ENCODE measurements at regions not wholly inside any gene's neighbourhood (a gene's known extent, or its start where the extent isn't known, plus 50 kb on each side); places are given as distances from the start of the nearest gene placed in this dataset.

GRCh38 chr7:376306-377079 is 86.5 kb downstream of the FOXL3 start:
- Histone ChIP-seq H3K27ac (no peak overlapping the region), H3K9ac (ENCODE audit: insufficient read length) (no peak overlapping the region), H3K36me3 (ENCODE audit: insufficient read depth, low read length) (no peaks in the 10 kb centered on the region), H3K4me3 (no peak overlapping the region), H3K9me3 (ENCODE audit: low read depth, low read length) (no peaks in the 10 kb centered on the region)
- no peak for TF ChIP-seq FOXP2 (optimal IDR thresholded peaks at IDR 0.05; ENCODE audit: control extremely low read depth, extremely low read length, insufficient read depth)
- TF ChIP-seq EZH2 (IDR thresholded peaks at IDR 0.05) = no peak
- TF ChIP-seq POLR2AphosphoS5 (IDR thresholded peaks at IDR 0.05; ENCODE audit: borderline replicate concordance, low read depth, low read length) = no peak
- DNase-seq (ENCODE audit: low read depth, low spot score) = no peak

DNA sequence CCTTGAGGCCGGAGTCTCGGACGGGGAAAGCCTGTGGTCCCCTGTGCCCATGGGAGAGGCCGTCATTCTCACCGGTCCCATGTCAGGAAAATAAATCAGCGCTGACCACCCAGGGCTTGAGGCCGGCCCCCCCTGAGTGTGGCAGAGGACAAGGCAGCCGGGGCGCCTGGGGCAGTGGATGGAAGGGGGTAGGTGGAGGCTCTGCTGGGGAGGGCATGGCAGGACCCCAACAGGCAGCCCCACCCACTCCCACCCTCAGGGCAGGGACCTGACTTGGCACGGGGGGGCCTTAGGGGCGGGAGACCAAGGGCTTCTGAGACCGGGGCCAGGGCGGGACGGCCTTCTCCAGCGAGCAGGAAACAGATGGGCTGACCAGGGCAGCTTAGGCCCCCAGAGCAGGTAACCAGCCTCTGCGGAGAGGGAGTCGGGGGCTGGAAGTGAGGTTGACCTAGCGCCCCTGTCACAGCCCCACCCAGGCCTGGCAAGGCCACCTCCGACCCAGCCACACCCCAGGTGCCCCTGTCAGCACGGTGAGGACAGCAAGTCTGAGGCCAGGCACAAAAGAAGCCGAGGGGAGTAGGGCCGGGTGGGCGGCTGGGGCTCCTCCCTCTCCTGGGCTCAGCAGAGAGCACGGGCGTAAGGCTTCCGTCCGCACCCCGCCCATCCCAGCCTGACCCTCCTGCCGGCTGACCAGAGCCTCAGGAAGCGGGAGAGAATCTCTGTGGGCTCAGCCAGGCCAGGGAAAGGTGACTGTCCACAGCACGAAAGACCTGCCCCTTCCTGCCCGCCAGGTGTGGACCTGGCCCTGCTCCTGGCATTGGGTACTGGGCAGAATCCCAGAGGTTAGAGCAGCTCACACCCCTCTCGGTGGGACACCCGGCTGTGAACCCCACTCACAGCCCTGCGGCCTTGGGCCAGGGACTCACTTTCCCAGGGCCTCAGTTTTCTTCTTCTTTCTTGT is 87.4 kb downstream of the FOXL3 start:
- Histone ChIP-seq H3K9me3 (ENCODE audit: low read depth, low read length) (no peaks in the 10 kb centered on the region), H3K36me3 (ENCODE audit: insufficient read depth, low read length) (no peaks in the 10 kb centered on the region), H3K27ac (no peak overlapping the region), H3K9ac (ENCODE audit: insufficient read length) (no peak overlapping the region), H3K4me3 (no peak overlapping the region)
- DNase-seq (ENCODE audit: low read depth, low spot score) = no peak
- TF ChIP-seq POLR2AphosphoS5 (IDR thresholded peaks at IDR 0.05; ENCODE audit: borderline replicate concordance, low read depth, low read length) (no peak), FOXP2 (optimal IDR thresholded peaks at IDR 0.05; ENCODE audit: control extremely low read depth, extremely low read length, insufficient read depth) (no peak), EZH2 (IDR thresholded peaks at IDR 0.05) (no peak)

- H3K36me3 ChIP-seq (ENCODE audit: insufficient read depth, low read length) = no peaks in the 10 kb centered on the region
- H3K27ac ChIP-seq = no peak overlapping the region
- no peak for DNase-seq (ENCODE audit: low read depth, low spot score)
Observed at GRCh38 chr7:378041-378420, 88.1 kb downstream of the FOXL3 start.

DNA sequence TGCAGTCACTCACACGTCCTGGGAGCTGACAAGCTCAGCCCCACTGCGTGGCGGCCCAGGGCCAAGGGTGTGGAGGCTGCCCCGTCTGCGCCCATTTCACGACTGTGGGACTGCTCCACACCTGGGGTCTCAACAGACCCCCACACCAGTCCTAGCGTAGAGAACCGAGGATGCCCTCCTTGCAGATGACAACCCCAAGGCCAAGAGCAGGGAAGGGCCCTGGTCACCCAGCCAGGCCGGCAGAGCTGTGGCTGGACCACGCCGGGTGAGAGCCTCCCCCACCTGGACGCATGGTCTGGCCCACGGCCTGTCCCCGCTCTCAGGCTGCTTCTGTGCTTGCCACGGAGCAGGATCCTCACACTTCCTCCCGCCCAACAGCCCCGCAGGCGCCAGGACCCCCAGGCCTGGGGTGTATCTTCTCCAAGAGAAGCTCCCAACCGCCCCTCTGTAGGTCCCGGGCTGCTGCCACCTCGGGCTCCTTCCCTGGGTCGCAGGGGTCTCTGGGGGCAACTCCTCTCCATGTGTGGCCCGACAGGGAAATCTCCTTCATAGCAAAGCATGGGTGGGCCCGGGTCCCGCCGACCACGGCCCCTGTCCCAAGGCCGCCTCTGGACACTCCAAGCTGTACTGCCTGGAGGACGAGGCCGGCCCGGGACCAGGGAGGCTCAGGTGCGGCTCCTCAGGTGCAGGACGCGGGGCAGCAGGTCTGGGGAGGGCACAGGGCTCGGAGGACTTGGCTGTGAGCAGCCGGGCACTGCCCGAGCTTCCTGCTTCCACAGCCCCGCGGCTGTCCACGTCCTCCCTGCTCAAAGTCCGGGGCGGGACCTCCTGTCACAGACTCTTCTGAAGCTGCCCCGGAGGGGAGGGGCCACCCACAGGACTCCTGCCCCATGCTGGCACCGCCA is 88.8 kb downstream of the FOXL3 start:
- no peak for DNase-seq (ENCODE audit: low read depth, low spot score)
- Histone ChIP-seq H3K36me3 (ENCODE audit: insufficient read depth, low read length) (no peaks in the 10 kb centered on the region), H3K9me3 (ENCODE audit: low read depth, low read length) (no peaks in the 10 kb centered on the region), H3K27ac (no peak overlapping the region), H3K9ac (ENCODE audit: insufficient read length) (no peak overlapping the region), H3K4me3 (no peak overlapping the region)
- TF ChIP-seq FOXP2 (optimal IDR thresholded peaks at IDR 0.05; ENCODE audit: control extremely low read depth, extremely low read length, insufficient read depth) (no peak), POLR2AphosphoS5 (IDR thresholded peaks at IDR 0.05; ENCODE audit: borderline replicate concordance, low read depth, low read length) (no peak), EZH2 (IDR thresholded peaks at IDR 0.05) (no peak)

More at GRCh38 chr7:378041-378420, 88.1 kb downstream of the FOXL3 start:
- TF ChIP-seq EZH2 (IDR thresholded peaks at IDR 0.05) (no peak), POLR2AphosphoS5 (IDR thresholded peaks at IDR 0.05; ENCODE audit: borderline replicate concordance, low read depth, low read length) (no peak), FOXP2 (optimal IDR thresholded peaks at IDR 0.05; ENCODE audit: control extremely low read depth, extremely low read length, insufficient read depth) (no peak)
- no peaks in the 10 kb centered on the region for H3K9me3 ChIP-seq (ENCODE audit: low read depth, low read length)
- no peak overlapping the region for H3K9ac ChIP-seq (ENCODE audit: insufficient read length)
- H3K4me3 ChIP-seq = no peak overlapping the region

- Histone ChIP-seq H3K27ac (no peak overlapping the region), H3K4me3 (no peak overlapping the region), H3K9me3 (ENCODE audit: low read depth, low read length) (no peaks in the 10 kb centered on the region), H3K9ac (ENCODE audit: insufficient read length) (no peak overlapping the region), H3K36me3 (ENCODE audit: insufficient read depth, low read length) (no peaks in the 10 kb centered on the region)
- TF ChIP-seq FOXP2 (optimal IDR thresholded peaks at IDR 0.05; ENCODE audit: control extremely low read depth, extremely low read length, insufficient read depth) = no peak
- no peak for TF ChIP-seq EZH2 (IDR thresholded peaks at IDR 0.05)
- no peak for TF ChIP-seq POLR2AphosphoS5 (IDR thresholded peaks at IDR 0.05; ENCODE audit: borderline replicate concordance, low read depth, low read length)
- no peak for DNase-seq (ENCODE audit: low read depth, low spot score)
Observed at GRCh38 chr7:379456-380138, 89.6 kb downstream of the FOXL3 start.

DNA sequence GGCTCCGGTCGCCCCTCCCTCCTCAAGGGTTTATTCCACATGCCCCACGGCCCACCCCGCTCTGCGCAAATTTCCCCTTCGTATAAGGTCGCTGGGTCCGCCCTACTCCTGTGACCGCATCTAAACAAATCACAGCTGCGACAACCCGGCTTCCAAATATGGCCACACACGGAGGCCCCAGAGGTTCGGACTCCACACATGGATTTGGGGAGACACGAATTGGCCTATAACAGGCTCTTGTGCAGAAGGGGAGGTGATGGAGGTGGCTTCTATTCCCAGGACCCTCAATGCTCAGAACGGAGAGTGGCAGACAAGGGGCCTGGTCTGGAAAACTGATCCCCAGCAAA is 90.1 kb downstream of the FOXL3 start:
- DNase-seq (ENCODE audit: low read depth, low spot score) = no peak
- no peak for TF ChIP-seq POLR2AphosphoS5 (IDR thresholded peaks at IDR 0.05; ENCODE audit: borderline replicate concordance, low read depth, low read length)
- TF ChIP-seq FOXP2 (optimal IDR thresholded peaks at IDR 0.05; ENCODE audit: control extremely low read depth, extremely low read length, insufficient read depth) = no peak
- no peak for TF ChIP-seq EZH2 (IDR thresholded peaks at IDR 0.05)
- Histone ChIP-seq H3K27ac (no peak overlapping the region), H3K36me3 (ENCODE audit: insufficient read depth, low read length) (no peaks in the 10 kb centered on the region), H3K4me3 (no peak overlapping the region), H3K9ac (ENCODE audit: insufficient read length) (no peak overlapping the region), H3K9me3 (ENCODE audit: low read depth, low read length) (no peaks in the 10 kb centered on the region)

DNA sequence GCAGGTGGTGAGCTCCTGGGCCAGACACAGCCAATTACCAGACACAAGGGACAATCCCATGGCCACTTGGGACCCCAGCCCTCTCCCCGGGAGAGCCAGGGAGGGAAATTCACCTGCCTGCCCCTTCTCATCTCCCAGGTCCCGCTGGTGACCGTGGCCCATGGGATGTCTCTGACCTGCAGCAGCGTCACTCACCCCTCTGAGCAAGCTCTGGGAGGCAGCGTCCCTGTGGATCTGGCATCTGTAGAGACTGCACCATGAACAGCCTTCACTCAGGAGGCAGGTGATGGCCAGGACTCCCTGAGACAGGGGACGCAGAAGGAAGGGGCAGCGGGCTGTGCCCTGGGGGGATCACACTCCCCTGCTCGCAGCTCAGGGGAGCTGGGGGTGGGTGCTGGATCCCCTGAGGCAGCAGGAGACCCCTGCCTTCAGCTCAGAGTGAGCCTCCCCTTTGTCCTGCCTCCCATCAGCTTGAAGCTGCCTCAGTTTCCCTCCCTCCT is 90.8 kb downstream of the FOXL3 start:
- H3K9ac ChIP-seq (ENCODE audit: insufficient read length) = no peak overlapping the region
- TF ChIP-seq EZH2 (IDR thresholded peaks at IDR 0.05) (no peak), FOXP2 (optimal IDR thresholded peaks at IDR 0.05; ENCODE audit: control extremely low read depth, extremely low read length, insufficient read depth) (no peak), POLR2AphosphoS5 (IDR thresholded peaks at IDR 0.05; ENCODE audit: borderline replicate concordance, low read depth, low read length) (no peak)
- no peak overlapping the region for H3K4me3 ChIP-seq
- H3K9me3 ChIP-seq (ENCODE audit: low read depth, low read length) = no peaks in the 10 kb centered on the region
- H3K27ac ChIP-seq = no peak overlapping the region
- DNase-seq (ENCODE audit: low read depth, low spot score) = no peak
- no peaks in the 10 kb centered on the region for H3K36me3 ChIP-seq (ENCODE audit: insufficient read depth, low read length)

Measured in SK-N-MC (cell line).